ENCODE measurements at regions not wholly inside any gene's neighbourhood (a gene's known extent, or its start where the extent isn't known, plus 50 kb on each side); places are given as distances from the start of the nearest gene placed in this dataset.
"Not testable (repeated sequence)": the region's sequence is repeated elsewhere in the genome, so short reads cannot be mapped to it uniquely, and the experiment has no call there.

DNA sequence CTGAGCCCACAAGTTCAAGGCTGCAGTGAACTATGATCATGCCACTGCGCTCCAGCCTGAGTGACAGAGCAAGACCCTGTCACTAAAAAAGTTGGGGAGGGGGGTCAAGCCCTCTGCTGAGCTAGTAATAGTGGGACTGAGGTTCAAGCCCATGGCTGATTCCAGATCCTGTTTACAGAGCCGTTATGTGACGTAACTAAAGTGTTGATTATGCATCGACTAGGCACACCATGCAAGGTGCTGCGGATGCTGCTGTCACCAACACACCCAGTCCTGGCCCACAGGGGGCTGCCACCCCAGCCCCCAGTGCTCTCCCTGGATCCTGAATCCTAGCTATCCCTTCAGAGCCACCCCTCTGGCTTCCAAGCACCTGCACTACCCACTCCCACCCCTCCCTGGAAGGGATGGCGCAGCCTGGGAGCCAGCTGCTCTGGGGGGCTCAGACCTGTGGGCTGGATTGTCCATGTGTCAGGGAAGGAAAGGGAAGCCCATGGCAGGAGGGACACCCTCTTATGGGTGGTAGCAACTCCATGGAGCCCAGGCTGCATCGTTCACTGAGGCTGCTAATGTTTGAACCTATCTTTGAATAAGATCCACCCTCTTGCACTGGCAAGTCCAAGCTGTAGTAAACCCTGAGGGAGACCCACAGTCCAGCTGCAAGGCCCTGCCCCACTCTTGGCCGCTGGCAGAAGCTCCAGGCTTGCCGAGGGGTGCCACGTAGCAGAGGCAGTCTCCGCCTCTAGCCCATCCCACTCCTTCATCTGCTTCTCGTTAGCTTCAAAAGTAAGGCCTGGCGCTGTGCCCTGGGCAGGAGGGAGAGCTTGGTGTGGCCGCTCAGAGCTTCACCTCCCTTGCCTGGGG lies 95.0 kb downstream of the SNX5 start:
- peak; percentile 85 for DNase-seq (ENCODE audit: low read depth, low spot score)

DNA sequence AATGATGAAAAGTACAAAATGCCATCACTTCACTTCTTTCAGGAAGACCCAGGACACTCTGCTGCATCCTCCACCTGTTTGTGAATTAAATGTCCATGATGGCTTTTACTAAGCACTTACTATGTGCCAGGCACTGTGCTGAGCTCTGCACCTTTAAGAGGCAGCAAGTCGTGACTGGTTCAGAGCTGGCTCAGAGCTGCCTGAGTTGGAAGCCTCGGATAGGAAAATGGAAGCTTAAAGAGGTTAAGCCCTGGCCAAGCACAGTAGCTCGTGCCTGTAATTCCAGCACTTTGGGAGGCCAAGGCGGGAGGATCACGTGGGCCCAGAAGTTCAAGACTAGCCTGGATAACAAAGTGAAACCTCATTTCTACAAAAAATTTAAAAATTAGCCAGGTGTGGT lies 95.6 kb downstream of the SNX5 start:
- no peak for DNase-seq (ENCODE audit: low read depth, low spot score)

DNA sequence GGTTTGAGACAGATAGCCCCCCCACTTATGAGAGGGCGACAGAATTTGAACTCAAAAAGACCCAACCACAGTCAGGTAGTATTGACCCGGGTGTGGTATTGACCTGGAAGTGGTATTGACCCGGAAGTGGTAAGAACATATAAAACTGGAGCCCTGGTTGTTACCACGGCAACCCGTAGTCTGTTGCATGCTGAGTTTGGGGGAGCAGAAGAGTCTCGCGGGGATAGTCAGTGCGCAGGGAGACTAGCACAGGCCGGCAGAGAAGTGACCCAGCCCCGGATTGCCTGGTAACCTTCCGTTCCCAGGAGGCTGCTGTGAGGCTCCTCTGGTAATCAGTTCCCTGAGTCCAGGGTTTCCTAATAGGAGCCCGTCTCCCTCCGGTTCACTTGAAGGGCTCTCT lies 96.2 kb downstream of the SNX5 start:
- no peak for DNase-seq (ENCODE audit: low read depth, low spot score)

DNA sequence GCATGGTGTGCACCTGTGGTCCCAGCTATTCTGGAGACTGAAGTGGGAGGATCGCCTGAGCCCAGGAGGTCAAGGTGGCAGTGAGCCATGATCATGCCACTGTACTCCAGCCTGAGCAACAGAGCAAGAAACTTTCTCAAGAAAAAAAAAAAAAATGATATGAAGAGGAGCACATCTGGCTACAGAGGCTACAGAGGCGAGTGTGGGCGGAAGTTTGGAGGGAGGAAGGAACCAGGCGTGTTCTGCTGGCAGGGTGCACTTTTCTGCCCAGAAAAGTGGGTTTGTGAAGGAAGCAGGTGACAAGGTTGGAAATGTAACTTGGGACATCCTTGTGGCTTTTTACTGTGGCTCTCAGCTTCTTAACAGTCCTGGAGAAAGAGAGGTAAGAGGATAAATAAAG lies 96.7 kb downstream of the SNX5 start:
- DNase-seq (ENCODE audit: low read depth, low spot score) = no peak

DNA sequence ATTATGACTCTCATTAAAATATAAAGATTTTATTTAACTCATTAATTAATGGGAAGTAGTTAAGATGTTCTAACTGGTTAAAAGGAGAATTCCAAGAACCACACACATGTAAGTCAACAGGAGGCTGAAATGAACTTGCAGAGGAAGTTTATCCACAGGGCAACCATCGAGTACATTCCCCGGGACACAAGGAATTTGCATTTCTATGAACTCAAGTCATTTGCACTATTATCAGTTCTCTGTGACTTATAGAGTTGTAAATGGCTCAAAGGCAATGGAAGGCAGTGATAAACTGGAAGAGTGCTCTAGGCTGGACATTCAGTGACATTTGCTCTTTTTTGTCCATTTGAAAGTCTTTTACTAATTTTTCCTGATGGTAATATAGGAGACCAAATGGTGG lies 97.4 kb downstream of the SNX5 start:
- no peak for DNase-seq (ENCODE audit: low read depth, low spot score)

DNA sequence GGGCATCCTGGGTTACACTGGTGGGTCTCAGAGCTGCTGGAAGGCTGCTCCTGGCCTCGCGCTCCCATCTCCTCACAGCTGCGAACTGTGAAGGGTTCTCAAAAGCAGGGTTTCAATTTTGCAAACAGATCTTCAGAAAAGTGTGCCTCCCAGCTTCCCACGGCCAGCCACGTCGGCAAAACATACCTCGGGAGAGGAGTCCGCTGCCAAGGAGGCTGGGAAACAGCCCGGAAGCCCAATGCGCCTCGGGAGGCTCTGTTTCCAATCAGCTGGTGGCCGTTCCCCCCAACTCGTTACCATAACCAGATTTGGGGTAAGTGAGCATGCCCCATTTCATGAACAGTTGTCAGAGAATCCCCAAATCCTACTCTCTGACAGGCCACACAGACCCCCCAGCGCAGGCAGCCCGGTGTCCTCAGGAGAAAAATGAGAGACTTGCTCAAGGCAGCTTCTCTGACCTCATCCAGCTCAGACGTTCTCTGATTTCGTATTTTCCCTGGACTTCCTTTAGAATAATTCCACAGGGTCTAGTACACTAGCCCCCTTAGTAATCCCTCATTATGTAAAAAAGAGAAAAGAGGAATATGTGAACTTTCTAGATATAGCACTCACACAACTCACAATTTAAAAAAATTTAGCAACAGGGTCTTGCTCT lies 98.4 kb downstream of the SNX5 start:
- DNase-seq (ENCODE audit: low read depth, low spot score) = no peak

DNA sequence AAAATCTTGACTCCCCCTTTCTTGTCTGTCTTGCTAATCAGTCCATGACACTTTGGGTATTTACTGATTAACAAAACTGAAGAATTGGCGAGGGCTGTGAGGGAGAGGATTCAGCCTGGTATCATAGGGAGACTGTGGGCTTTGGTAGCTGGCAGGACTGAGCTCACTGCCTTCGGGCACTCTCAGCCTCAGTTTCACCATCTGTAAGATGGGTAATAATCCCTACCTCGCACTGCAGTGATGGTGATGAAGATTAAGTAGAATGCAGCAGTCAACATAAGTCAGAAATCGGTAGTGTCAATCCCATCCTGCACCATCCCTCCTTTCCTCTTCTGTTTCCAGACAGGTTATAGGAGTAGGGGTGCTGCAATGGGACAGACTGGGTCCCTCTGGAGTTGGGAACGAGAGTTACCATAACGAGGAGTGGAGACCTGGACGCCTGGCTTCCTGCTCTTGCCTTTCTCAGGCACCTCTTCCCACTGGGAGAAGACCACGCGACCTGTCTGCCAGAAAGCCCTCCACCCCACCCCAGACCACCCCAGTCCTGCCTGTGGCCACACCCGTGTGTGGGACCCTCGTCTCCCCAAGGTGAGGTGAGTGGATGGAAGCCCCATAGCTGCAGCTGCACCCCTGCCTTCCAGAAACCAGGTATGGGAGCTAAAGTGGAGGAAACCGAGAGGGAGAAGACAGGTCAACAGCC lies 99.1 kb downstream of the SNX5 start:
- no peak for DNase-seq (ENCODE audit: low read depth, low spot score)

DNA sequence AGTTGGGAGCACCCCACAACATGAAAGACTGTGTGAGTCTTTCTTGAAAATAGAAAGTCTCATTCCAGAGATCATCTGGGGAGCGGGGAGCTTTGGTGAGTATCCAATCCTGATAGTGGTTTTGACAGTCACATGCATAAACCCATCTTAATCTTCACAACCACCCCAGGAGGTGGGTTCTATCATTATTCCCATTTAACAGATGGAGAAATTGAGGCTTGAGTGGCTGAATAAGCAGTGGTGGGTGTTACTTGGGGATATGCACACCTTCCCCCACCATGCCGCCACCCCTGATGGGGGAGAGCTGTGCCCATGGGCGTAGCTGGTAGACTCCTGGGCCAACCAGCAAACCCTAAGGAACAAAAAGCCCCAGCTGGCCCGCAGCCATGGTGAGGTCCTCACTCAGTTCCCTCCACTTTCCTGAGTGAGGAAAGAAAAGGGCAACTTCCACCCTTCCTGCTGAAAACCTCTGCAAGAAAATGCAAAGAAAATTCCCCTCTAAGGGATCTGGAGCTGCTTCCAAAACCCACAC lies 99.8 kb downstream of the SNX5 start:
- DNase-seq (ENCODE audit: low read depth, low spot score) = no peak

GRCh38 chr20:17868151-17868550 lies 100.4 kb downstream of the SNX5 start:
- no peak for DNase-seq (ENCODE audit: low read depth, low spot score)

GRCh38 chr20:17867131-17867925 lies 101.3 kb downstream of the SNX5 start:
- no peak for DNase-seq (ENCODE audit: low read depth, low spot score)

- no peak for DNase-seq (ENCODE audit: low read depth, low spot score)
Observed at GRCh38 chr20:17866234-17867001, 102.2 kb downstream of the SNX5 start.

- DNase-seq (ENCODE audit: low read depth, low spot score) = no peak
Observed at GRCh38 chr20:17863577-17864292, 104.9 kb downstream of the SNX5 start.

DNA sequence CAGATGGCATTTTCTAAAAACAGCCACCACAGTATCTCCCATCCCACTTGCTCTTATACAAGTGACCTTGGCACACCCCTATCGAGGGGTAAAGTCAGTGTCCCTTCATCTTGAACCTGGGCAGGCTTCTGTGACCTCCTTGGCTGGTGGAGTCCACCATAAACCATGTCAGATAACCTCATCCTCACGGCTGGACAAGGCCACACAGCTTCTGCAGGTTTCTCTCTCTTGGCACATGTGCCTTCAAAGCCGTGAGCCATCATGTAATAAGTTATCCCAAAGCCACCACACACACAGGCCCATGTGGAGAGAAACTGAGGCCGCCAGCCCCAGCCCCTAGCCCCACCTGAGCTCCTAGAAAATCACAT lies 105.4 kb downstream of the SNX5 start:
- no peak for DNase-seq (ENCODE audit: low read depth, low spot score)

- DNase-seq (ENCODE audit: low read depth, low spot score) = no peak
Observed at GRCh38 chr20:17862171-17862570, 106.4 kb downstream of the SNX5 start.

DNA sequence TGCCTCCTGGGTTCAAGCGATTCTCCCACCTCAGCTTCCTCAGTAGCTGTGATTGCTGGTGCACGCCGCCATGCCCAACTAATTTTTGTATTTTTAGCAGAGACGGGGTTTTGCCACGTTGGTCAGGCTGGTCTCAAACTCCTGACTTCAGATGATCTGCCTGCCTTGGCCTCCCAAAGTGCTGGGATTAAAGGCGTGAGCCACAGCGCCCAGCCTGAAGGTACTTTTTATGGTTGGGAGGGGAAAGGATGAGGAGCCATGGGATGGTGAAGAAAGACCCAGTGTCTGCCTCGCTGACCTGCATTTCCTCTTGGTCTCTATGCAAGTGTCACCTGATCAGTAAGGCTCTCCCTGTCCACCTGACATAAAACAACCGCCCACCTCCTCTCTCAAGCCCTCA lies 107.0 kb downstream of the SNX5 start:
- not testable (repeated sequence) for DNase-seq (ENCODE audit: low read depth, low spot score)

DNA sequence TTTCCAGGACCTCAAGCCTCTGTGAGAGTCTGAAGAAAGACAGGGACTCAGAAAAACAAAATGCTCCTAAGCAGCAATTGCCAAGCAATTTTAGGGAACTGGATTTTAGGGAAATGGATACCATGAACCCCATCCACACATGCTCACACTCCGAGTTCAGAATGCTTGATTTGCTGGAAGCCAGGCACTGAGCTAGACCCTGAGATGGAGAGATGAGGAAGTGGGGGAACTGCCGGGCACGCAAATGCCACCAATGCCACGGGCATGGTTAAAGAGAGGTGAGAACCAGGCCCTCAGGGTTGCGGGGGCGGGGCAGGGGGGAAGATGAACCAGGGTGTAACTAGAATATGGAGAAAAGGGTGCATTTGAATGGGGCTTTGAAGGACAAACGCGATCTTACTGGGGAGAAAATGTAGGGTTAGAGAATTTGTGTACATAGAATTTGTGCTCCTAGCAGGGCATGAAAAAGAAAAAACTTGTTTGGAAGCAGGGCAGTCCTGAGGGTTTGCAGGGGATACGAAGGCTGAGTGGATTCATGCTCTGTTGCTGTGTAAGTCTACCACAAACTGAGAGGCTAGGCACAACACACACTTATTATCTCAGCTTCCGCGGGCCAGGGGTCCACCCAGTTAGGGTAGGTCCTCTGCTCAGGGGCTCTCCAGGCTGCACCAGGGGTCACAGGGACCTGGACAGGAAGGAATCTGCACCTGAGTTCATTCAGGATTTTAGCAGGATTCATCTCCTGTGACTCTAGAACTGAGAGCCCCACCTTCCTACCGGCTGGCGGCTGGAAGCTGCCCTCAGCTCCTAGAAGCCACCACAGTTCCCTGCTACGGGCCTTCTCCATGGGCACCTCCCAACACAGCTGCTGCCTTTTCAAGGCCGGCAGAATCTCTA lies 108.0 kb downstream of the SNX5 start:
- DNase-seq (ENCODE audit: low read depth, low spot score) = no peak

DNA sequence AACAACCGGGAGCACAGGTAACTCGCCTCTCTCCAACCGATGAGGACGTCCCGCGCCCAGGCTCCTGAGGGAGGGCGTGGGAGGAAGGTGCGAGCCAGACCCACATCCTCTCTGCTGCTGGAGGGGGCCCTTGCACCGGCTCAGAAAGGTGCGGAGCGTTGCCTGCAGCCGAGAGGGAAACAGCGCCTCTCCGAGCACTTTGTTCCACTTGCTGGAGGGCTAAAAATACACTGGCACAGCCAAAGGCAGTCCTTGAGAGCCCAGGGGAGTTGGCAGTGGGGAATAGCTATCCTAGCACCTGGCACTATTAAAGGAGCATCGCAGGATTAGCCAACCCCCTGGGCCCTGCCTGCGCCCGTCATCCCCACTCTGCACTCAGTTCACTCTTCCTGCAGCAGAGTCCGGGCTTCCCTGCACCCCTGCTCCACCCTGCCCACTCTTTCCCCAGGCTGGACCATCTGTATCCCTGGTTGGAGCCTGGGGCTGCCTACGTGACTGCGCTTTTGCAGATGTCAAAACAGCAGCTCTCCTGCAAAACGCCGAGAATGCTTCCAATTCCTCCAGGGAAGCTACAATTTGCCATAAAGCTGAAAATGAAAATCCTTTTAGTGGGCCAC lies 108.9 kb downstream of the SNX5 start:
- DNase-seq (ENCODE audit: low read depth, low spot score) = no peak

GRCh38 chr20:17859002-17859615 lies 109.5 kb downstream of the SNX5 start:
- no peak for DNase-seq (ENCODE audit: low read depth, low spot score)
